ENCODE measurements at regions not wholly inside any gene's neighbourhood (a gene's known extent, or its start where the extent isn't known, plus 50 kb on each side); places are given as distances from the start of the nearest gene placed in this dataset.

GRCh38 chr2:176518823-176519222 is 249.6 kb downstream of the MTX2 start:
- TF ChIP-seq PPARA (CRISPR knock-in tag; IDR thresholded peaks at IDR 0.05; ENCODE audit: borderline replicate concordance) (no peak), ESRRG (CRISPR knock-in tag; IDR thresholded peaks at IDR 0.05) (no peak), GLIS3 (CRISPR knock-in tag; IDR thresholded peaks at IDR 0.05) (no peak), RARB (CRISPR knock-in tag; IDR thresholded peaks at IDR 0.05) (no peak), CSRNP3 (CRISPR knock-in tag; IDR thresholded peaks at IDR 0.05) (no peak), ZFP30 (CRISPR knock-in tag; IDR thresholded peaks at IDR 0.05) (no peak), BACH2 (CRISPR knock-in tag; IDR thresholded peaks at IDR 0.05; ENCODE audit: borderline replicate concordance) (no peak), SNAI2 (CRISPR knock-in tag; IDR thresholded peaks at IDR 0.05) (0 out of 2 replicates have a peak, but pooled peaks have one; percentile 12), TOX (CRISPR knock-in tag; IDR thresholded peaks at IDR 0.05; ENCODE audit: borderline replicate concordance) (no peak)
- TF ChIP-seq, protein P1, sequence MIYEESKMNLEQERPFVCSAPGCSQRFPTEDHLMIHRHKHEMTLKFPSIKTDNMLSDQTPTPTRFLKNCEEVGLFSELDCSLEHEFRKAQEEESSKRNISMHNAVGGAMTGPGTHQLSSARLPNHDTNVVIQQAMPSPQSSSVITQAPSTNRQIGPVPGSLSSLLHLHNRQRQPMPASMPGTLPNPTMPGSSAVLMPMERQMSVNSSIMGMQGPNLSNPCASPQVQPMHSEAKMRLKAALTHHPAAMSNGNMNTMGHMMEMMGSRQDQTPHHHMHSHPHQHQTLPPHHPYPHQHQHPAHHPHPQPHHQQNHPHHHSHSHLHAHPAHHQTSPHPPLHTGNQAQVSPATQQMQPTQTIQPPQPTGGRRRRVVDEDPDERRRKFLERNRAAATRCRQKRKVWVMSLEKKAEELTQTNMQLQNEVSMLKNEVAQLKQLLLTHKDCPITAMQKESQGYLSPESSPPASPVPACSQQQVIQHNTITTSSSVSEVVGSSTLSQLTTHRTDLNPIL (CRISPR knock-in tag; IDR thresholded peaks at IDR 0.05; ENCODE audit: low read depth) = no peak
- TF ChIP-seq, protein P2, sequence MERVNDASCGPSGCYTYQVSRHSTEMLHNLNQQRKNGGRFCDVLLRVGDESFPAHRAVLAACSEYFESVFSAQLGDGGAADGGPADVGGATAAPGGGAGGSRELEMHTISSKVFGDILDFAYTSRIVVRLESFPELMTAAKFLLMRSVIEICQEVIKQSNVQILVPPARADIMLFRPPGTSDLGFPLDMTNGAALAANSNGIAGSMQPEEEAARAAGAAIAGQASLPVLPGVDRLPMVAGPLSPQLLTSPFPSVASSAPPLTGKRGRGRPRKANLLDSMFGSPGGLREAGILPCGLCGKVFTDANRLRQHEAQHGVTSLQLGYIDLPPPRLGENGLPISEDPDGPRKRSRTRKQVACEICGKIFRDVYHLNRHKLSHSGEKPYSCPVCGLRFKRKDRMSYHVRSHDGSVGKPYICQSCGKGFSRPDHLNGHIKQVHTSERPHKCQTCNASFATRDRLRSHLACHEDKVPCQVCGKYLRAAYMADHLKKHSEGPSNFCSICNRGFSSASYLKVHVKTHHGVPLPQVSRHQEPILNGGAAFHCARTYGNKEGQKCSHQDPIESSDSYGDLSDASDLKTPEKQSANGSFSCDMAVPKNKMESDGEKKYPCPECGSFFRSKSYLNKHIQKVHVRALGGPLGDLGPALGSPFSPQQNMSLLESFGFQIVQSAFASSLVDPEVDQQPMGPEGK (CRISPR knock-in tag; IDR thresholded peaks at IDR 0.05; ENCODE audit: borderline replicate concordance) = no peak
- TF ChIP-seq, protein P3, sequence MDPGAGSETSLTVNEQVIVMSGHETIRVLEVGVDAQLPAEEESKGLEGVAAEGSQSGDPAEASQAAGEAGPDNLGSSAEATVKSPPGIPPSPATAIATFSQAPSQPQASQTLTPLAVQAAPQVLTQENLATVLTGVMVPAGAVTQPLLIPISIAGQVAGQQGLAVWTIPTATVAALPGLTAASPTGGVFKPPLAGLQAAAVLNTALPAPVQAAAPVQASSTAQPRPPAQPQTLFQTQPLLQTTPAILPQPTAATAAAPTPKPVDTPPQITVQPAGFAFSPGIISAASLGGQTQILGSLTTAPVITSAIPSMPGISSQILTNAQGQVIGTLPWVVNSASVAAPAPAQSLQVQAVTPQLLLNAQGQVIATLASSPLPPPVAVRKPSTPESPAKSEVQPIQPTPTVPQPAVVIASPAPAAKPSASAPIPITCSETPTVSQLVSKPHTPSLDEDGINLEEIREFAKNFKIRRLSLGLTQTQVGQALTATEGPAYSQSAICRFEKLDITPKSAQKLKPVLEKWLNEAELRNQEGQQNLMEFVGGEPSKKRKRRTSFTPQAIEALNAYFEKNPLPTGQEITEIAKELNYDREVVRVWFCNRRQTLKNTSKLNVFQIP (CRISPR knock-in tag; IDR thresholded peaks at IDR 0.05; ENCODE audit: borderline replicate concordance, low read depth) = no peak
